GM21576 (cell line): ENCODE measurements at regions not wholly inside any gene's neighbourhood (a gene's known extent, or its start where the extent isn't known, plus 50 kb on each side); places are given as distances from the start of the nearest gene placed in this dataset.

Experiments used
- ATAC-seq: cut with Tn5 transposase; IDR thresholded peaks from one replicate; pipeline ENCODE4 v1.9.1; 2021; ENCODE audit warnings: mild to moderate bottlenecking, moderate library complexity; ENCODE audit not compliant: unreplicated experiment

DNA sequence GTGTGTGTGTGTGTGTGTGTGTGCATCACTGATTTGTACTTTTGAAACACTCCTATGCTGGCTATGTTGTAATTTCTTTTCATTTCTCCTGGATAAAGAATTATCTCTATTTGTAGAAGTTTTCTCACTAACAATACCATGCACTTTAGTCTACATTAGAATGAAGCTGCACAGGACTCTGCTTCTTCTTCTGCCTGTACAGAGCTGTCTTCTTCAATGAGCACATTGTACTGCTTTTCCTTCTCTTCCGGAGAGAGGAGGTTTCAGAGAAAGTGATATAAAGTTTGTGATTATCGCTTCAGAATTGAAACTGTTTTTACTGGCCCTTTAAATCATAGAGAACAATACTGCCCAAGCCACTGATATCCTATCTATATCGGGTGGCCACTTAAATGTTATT lies 677.0 kb downstream of the NR2F1-AS1 start:
- no peak for ATAC-seq

DNA sequence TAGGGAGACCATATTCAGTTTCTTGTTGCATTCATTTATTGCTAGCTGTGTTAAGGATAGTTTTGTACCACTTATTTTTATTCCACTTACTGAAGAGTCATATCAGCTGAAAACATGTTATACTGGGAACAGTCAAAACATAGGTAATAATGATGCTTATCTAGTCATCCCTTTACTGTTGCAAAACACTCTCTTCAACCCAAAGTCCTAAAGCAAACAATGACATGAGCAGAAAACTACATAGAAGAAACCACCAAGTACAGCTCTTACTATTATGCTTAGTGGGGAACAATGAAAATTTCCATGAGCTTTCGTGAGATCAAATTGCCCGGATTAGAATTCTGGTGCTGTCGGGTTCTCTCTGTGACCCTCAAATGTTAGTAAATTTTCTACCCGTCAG lies 681.4 kb downstream of the NR2F1-AS1 start:
- no peak for ATAC-seq

DNA sequence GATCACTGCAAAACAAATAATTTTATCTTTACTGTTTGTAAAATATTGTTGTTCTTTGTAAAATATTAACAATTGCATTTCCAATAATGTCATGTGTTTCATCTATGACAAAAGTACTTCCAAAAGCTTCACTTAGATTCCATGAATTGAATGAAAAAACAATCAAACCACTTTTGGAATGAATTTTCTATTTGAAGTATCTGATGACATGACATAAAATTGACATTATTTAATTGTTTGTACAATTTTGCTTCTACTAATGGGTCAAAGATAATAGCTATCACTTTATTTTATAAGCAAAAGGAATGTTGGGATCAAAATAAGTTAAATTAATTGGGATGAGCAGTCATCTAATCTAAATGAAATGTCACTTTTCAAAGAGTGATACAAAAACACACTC lies 684.3 kb downstream of the NR2F1-AS1 start:
- no peak for ATAC-seq

DNA sequence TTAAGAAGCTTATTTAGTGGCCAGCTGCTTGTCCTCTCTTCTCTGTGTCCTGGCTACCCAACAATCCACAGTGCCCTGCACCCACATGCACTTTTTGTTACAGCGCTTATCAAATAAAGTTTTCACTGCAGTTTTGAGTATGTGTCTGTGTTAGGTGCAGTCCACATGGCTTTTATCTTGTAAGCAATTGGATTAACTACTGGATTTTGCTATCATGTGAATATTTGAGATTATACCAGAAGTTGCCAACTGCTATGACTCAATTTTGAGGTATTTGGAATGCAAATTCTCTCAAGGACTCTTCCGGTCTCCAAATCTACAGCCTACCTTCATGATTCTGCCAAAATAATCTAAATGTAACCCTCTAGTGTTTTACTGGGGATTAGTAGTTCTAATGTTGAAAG lies 690.2 kb downstream of the NR2F1-AS1 start:
- ATAC-seq = no peak

DNA sequence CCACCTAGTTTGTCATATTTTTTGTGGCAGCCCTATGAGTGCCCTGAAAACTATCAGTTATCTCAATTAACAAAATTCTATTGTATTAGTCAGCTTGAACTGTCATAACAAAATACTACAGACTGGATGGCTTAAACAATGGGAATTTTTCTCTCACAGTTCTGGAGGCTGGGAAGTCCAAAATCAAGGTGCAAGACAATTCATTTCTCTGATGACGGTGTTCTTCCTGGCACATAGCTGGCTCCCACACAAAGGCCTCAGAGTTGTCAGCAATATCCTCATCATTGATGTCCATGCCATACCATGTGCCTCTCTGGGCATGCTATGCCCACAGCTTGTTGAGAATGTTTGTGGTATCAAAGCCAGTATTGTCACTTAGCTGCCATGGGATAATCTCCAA lies 691.9 kb downstream of the NR2F1-AS1 start:
- no peak for ATAC-seq

DNA sequence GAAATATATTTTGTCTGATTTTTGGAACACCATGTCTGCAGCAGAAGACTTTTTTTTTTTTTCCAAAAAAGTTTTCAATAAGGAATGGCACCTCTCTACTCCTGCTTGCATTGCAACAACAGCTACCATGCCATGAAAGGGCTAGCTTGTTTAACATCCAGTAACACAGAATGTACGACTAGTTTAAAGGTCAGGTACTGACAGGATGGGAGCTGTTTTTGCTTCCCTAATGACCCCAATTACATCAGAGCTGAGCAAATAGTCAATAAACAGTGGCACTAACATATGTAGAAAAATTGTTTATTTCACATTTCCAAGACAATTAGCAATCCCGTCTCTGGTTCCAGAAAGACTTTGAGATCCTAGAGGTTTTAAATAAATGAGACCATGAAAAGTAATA lies 693.8 kb downstream of the NR2F1-AS1 start:
- no peak for ATAC-seq

DNA sequence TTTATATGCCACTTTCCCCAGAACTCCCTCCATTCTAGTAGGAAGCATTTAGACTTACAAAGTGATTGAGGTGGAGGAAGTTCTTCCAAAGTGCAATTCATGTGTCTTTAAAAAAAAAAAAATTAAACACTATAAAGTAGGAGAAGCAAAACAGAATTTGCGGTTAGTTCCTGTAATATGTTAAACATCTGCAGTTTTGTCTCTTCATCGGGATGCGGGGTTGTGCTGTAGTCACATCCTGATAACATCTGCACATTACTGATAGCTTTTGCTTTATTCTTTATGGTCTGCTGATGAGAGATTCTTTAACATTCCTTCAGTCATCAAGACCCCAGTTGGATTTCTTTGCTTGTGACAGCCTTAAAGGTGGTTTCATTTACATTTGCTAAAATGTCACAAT lies 694.3 kb downstream of the NR2F1-AS1 start:
- no peak for ATAC-seq

DNA sequence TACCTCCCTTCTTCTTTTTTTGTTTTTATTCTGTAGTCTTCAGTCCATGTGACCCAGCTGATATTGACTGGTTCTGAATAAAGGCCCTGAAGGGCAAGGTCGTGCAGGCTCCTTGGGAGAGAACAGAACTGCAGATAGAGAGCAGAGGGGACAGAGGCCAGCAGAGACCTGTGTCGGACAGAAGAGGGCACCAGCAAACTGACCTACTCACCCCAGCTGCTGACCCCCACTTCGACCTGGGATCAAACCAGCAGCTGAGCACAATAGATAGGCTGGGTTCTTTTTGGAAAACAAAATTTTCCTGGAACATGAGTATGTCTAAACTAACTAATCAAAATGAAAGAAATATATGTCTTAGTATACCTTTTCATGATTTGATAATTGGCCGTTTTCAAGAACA lies 695.1 kb downstream of the NR2F1-AS1 start:
- ATAC-seq = no peak

DNA sequence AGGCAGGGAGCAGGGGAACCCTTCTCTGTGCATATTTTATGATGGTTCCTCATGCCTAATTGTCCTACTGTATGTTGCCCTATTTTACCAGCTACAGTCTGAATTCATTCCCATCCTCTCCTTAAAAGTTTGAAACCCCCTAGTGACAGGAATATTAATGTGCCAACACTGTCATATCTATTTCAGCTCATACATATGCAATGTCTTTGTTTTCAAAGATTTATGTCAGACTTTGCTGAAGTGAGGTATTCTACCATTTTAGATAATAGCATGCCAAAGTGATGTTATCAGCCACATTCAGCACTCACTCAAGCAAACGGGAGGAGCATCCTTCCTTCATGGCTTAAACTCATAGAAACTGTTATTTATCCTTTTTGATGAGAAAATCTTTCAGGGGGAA lies 696.5 kb downstream of the NR2F1-AS1 start:
- ATAC-seq = no peak

DNA sequence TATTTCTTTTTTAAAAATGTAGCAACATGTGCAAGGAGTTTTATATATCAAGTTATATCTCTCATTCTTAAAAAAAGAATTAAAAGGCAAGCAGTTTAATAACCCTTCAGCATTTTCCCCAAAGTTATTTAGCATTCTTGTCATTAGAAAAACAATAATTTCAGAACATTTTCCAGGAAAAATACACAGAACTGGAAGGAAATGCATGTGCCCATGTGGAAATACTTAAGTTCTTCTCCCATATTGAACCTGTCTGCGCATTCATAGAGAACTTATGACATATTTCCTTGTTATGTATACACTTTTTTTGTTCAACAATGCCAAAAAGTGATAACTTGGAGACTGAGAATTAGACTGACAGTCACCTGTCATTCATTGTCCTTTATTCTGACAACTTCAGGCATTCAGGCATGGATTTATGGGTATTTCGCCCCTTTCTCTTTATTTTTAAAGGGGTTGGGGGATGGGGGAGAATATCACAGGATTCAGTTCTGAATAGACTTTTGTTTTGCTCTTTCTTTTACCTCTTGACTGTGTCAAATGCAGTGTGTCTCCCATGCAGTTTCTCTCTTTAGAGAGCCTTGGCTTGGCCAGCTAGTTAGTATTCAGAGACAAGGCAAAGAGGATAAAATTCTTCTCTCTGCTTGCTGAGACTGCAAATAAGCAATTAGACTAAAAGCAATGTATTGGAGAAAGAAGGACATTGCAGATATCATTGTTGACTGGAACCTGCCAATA lies 701.0 kb downstream of the NR2F1-AS1 start:
- no peak for ATAC-seq

DNA sequence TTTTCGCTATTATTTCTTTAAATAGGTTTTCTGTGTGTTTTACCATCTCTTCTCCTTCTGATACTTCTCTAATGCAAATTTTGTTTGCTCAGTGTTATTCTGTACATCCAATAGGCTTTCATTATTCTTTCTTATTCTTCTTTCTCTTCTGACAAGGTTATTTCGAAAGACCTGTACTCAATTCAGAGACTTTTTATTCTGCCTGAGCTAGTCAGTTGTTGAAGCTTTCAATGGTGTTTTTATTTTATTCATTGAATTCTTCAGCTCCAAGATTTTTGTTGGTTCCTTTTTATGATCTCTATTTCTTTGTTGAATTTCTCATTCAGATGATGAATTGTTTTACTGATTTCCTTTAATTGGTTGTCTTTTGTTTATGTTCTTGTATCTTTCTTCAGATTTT lies 706.2 kb downstream of the NR2F1-AS1 start:
- no peak for ATAC-seq

DNA sequence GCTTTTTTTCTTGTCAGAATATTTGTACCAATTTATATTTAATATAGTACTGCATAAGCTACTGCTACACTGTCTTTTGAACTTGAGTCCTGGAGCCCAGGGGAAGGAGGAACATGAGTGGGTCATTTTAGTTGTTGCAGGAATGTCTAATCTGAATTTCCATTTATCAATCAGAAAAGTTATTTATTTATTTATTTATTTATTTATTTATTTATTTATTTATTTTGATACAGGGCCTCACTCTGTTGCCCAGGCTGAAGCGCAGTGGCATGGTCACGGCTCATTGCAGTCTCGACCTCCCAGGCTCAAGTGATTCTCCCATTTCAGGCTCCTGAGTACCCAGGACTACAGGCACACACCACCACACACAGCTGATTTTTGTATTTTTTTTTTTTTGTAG lies 712.6 kb downstream of the NR2F1-AS1 start:
- ATAC-seq = no peak

DNA sequence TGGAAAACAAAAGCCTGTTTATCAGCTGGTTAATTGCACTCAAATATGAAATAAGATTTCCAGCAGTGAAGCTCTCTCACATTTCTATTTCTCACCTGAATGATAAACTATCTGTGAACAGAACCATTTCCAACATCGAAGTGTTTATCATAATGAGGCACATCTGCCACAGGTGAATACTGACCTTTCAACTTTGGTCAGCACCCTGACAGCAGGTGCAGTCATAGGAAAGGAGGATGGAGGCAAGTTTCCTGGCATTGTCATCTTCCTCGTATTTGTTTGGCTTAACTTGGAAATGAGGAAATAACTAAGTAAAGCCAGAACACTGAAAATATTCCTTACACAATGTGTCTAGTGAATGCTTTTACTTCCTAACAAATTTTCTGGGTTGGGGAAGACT lies 716.4 kb downstream of the NR2F1-AS1 start:
- ATAC-seq = no peak

DNA sequence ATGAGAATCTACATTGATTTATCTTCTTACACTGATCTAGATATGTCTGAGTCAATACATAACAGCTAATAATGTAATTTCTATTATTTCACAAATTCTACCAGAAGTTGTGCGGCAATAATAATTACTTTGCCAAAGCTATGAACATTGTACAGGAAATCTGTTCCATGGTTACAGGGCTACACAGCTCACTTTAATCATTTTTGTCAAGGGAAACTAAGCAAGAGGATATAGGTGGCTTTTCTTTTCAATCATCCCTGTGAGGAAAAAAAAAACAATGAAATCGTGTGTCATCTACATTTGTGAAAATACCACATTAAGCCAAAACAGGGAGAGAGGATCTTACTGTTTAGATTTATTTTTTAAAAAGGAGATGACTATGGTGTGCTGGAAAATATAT lies 717.4 kb downstream of the NR2F1-AS1 start:
- no peak for ATAC-seq

DNA sequence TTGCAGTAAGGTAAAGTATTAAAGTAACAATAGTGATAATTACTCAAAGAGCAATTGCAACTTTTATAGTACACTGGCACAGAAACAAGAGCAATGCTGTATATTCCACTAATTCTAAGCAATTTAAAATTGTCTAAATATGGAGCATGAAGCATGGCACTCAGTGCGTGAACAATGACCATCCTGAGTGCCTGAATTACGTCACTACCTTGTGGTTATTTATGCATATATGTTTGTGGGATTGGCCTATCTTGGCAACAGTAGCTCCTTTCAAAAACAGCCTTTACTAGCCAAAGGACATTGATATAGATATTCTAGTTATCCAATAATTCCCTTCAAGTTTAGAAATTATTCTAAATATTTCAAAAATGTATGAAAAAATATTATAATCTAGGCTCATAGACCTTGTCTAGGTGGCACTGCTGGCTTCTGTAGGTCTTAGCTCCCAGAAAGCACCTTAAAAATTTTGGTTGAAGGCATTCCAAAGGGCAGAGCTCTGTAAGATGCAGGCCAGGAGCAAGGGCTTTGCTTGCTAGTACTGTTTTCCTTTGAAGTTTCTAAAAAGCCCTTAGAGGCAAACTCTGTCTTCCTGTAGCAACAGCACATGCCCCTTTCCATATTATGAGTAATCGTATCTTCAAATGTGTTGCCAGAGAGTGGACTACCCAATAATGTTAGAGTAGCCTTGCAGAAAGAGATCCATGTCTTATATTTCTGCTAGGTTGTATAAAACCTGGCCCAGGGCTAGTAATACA lies 719.3 kb downstream of the NR2F1-AS1 start:
- ATAC-seq = no peak

DNA sequence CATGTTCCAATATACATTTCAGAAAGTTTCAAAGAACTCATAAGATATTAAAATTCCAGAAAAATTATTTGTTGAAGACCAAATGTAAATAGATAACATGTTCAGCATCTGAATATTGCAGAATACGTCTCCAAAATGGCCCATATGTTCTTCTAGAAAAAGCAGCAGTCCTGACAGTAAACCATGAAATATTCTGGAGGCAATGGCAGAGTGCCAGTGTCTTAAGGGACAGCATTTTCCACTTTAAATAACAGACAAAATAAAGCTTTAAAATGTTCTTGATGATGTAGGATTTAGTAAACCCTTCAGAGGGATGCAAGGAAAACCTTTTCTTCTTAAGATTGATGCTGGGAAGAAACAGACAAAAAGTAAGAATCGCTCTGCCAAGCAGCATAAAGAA lies 721.0 kb downstream of the NR2F1-AS1 start:
- no peak for ATAC-seq

DNA sequence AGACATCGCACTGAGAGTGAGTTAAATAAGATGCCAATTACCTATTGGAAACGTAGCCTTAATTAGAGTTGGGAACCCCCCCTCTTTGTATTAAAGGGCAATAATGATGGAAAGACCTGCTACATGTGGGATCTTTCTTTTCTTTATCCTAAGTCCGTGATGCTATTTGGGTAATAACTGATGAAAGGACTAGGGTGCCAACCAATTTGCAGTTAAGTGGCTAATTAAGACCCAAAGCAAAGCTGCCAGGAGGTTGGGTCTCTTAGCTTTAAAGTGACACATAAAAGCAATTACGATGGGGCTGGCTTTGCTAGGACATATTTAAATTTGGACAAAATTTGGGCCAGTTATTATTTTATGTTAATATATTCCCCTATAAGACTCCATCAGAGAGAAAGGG lies 728.8 kb downstream of the NR2F1-AS1 start:
- ATAC-seq = no peak

DNA sequence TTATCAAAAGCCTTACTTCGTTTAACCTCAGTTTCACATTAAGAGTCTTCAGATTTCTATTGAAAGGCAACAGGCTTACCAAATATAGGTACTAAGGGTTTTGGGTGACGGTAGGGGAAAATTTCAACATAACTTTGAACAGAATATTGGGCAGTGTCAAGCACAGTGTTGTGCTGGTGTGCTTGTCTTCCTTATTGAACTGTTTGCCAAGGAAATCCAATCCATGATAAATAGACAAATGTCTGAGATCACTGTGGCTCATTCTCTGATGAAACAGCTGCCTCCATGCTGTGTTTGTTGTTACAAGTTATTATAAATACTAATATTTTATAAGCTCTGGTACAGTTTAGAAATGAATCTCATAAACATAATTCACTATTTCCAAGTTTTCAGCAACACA lies 730.1 kb downstream of the NR2F1-AS1 start:
- ATAC-seq = no peak

DNA sequence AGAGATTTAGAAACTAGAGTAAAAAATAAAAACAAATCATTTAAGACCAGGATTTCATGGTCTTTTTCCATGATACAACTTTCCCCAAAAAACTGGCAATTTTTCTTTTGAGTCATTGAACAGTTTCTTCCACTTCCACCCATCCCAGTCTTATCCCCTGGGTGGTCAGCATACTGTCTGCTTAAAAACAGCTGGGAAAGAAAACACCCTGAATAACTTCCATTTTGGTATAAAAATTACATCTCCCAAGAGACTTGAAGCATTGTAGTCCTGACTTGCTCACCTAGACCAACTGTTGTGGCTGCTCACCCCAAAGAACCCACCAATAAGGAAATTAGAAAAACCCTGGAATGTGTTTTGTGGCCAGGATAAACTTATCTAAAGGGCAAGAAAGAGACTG lies 731.3 kb downstream of the NR2F1-AS1 start:
- no peak for ATAC-seq

DNA sequence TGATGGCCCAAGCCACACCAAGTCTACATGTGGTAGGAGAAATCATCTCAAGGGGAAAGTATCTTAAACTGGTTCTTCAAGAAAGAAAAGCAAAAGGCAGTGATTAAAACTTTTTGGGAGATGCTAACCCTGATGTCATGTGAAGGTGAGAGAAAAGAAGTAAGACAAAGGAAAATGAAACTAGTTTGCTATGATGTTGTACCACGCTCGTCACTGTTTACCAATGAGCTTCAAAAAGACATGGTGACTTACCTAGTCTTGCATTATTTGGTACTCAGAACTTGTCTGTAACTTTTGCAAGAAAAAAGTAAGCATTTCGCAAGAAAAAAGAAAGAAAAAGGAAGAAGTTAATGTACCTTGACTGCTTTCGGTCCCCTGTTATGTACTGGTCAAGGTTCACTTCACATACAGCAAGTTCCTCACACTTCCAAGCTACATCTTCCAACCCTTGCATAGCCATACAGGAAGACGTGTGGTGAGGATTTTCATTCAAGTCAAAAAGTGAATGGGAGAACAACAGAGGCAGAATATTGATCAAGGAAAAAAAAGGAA lies 739.3 kb downstream of the NR2F1-AS1 start:
- no peak for ATAC-seq

DNA sequence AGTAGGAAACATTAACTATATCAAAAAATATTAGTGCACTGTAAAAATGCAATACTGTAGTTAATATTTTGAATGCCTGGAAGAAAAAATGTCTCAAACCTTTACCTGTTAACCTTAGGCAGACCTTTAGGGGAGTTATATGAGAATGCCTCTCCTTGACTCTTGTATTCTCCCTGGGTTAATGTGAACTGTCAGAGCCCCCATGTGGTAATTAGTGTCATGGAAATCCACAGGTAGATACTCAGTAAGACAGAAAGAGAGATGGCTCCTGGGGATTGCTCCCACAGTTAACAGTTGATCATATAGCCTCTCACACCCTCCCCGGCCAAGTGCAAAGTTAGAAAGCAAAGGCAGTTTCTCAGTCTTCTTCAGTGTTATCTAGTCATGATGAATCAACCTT lies 742.8 kb downstream of the NR2F1-AS1 start:
- no peak for ATAC-seq
